ENCODE measurements at regions not wholly inside any gene's neighbourhood (a gene's known extent, or its start where the extent isn't known, plus 50 kb on each side); places are given as distances from the start of the nearest gene placed in this dataset.
A peak's percentile ranks its signal among the peaks of the same experiment; 100 is the strongest.

DNA sequence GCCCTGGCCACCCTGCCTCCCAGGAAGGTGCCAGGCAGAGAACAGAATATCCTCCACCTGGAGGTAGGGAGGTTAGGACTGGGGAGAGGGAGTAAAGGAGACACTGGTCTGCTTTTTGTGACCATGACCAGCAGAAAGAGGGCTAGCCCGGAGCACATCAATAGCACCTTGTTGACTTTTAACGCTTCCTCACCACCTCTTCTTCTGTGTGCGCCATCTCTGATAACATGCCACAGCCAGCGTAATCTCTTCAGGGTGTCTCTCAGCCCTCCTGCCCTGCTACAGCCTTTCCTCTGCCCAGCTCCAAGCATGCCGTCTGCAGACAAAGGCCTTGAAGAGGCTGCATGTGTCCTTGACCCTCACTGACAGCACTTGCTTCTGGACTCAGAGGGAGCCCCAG, 50.9 kb upstream of the GJA5 start:
- TF ChIP-seq, protein P1, sequence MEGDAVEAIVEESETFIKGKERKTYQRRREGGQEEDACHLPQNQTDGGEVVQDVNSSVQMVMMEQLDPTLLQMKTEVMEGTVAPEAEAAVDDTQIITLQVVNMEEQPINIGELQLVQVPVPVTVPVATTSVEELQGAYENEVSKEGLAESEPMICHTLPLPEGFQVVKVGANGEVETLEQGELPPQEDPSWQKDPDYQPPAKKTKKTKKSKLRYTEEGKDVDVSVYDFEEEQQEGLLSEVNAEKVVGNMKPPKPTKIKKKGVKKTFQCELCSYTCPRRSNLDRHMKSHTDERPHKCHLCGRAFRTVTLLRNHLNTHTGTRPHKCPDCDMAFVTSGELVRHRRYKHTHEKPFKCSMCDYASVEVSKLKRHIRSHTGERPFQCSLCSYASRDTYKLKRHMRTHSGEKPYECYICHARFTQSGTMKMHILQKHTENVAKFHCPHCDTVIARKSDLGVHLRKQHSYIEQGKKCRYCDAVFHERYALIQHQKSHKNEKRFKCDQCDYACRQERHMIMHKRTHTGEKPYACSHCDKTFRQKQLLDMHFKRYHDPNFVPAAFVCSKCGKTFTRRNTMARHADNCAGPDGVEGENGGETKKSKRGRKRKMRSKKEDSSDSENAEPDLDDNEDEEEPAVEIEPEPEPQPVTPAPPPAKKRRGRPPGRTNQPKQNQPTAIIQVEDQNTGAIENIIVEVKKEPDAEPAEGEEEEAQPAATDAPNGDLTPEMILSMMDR (IDR thresholded peaks at IDR 0.05; ENCODE audit: low read depth, low read length): no peak
- peak in 1 of 2 donors; percentile 8 for DNase-seq (ENCODE audit: low read depth in 1 of 2, low spot score in 1 of 2)
- no peak overlapping the region for H3K4me3 ChIP-seq

DNA sequence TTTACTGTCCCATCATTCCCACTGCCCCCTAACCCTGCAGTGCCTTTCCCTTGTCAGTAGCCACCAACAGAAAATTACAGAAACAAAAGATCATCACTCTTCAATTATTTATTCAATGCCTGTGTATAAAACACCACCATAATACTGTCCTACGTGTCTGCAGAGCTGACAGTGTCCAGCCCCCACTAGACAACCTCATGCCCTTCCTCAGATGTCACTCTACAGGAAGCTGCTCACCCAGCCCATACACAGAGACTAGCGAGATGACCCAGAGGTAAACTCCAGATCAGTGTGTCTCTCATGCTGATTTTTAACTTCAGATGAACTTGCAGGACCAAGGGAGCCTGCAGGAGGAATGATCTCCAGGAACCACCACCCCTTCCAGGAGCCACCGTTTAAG, 51.3 kb upstream of the GJA5 start:
- no peaks in the 10 kb centered on the region for H3K9me3 ChIP-seq (ENCODE audit: low read depth)
- peaks cover 23% of the 10 kb centered on the region for H3K4me1 ChIP-seq (ENCODE audit: low read depth)
- no peak overlapping the region for H3K27ac ChIP-seq
- TF ChIP-seq, protein P1 (IDR thresholded peaks at IDR 0.05; ENCODE audit: low read depth, low read length): no peak
- H3K27me3 ChIP-seq: peaks cover under 1% of the 10 kb centered on the region
- DNase-seq (ENCODE audit: low read depth in 1 of 2, low spot score in 1 of 2): no peak
- H3K4me3 ChIP-seq: no peak overlapping the region
- no peaks in the 10 kb centered on the region for H3K36me3 ChIP-seq

More for the DNA sequence above, 50.9 kb upstream of the GJA5 start:
- Histone ChIP-seq H3K9me3 (ENCODE audit: low read depth) (no peaks in the 10 kb centered on the region), H3K36me3 (no peaks in the 10 kb centered on the region), H3K27me3 (no peaks in the 10 kb centered on the region), H3K4me1 (ENCODE audit: low read depth) (peaks cover 23% of the 10 kb centered on the region), H3K27ac (no peak overlapping the region)

DNA sequence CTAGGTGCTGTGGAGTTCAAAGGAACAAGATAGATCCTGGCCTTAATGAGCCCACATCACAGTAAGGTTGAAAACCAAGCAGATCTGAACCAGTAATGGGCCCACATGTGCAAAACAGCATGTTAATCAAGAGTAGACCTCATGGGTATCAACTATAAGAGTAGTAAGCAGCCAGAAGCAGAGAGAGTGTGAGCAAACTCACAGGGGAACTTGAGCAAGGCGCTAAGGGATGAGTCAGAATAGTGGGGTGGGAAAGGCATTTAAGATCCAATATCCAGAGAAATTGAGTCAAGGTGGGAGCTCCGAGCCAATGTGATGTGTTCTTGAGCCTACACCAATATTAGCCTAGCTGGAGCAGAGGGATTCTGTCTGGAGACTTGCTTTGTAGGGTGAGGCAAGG, 52.4 kb upstream of the GJA5 start:
- DNase-seq (ENCODE audit: low read depth in 1 of 2, low spot score in 1 of 2): peak in 1 of 2 donors; percentile 44
- TF ChIP-seq, protein P1 (IDR thresholded peaks at IDR 0.05; ENCODE audit: low read depth, low read length): no peak
- Histone ChIP-seq H3K4me1 (ENCODE audit: low read depth) (peaks cover 22% of the 10 kb centered on the region), H3K9me3 (ENCODE audit: low read depth) (no peaks in the 10 kb centered on the region), H3K4me3 (no peak overlapping the region), H3K27me3 (peaks cover 3% of the 10 kb centered on the region), H3K36me3 (no peaks in the 10 kb centered on the region), H3K27ac (no peak overlapping the region)

DNA sequence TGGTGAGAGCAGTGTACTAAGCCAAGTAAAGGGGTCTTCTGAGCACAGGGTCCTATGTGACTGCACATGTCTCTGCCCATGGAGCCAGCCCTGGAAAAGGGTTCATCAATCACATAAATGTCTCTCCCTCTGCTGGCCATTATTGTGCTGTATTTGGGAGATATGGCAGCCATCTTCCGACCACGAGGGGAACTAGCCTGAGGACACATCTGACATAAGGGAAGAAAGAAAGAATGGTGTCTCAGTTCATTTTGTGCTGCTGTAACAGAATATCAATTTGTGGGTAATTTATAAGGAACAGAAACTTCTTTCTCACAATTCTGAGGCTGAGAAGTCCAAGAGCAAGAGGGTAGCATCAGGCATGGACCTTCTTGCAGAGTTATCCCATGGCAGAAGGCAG, 55.1 kb upstream of the GJA5 start:
- Histone ChIP-seq H3K27me3 (peaks cover 3% of the 10 kb centered on the region), H3K36me3 (no peaks in the 10 kb centered on the region), H3K4me3 (no peak overlapping the region), H3K4me1 (ENCODE audit: low read depth) (peaks cover 20% of the 10 kb centered on the region), H3K9me3 (ENCODE audit: low read depth) (no peaks in the 10 kb centered on the region), H3K27ac (no peak overlapping the region)
- no peak for DNase-seq (ENCODE audit: low read depth in 1 of 2, low spot score in 1 of 2)
- TF ChIP-seq, protein P1 (IDR thresholded peaks at IDR 0.05; ENCODE audit: low read depth, low read length): no peak

DNA sequence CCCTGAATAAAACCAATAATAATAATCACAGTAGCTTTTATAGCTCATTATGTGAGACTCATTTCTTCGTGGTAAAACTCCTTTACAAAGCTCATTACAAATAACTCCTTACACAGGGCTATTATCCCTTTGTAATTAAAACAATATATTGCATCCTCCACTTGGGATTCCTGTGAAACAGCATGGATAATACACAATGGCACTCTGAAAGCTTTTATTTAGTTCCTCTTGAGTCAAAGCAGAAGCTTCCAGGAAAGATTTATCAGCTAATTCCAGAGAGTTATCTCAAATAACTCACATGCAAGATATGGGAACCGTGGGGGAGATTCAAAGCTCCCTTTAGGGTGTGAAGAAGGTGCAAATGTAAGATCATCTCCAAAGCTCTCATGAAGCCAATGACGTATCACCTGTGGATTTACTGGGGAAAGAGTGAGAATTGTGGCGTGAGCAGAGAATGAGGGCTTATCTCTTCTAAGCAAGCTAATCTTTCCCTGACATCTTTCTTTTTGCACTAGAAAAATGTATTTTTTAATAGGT, 60.4 kb upstream of the GJA5 start:
- TF ChIP-seq, protein P1 (IDR thresholded peaks at IDR 0.05; ENCODE audit: low read depth, low read length): no peak
- no peaks in the 10 kb centered on the region for H3K9me3 ChIP-seq (ENCODE audit: low read depth)
- H3K4me1 ChIP-seq (ENCODE audit: low read depth): peaks cover 3% of the 10 kb centered on the region
- no peaks in the 10 kb centered on the region for H3K36me3 ChIP-seq
- H3K4me3 ChIP-seq: no peak overlapping the region
- H3K27me3 ChIP-seq: peaks cover 3% of the 10 kb centered on the region
- no peak overlapping the region for H3K27ac ChIP-seq
- DNase-seq (ENCODE audit: low read depth in 1 of 2, low spot score in 1 of 2): no peak
